ENCODE measurements at regions not wholly inside any gene's neighbourhood (a gene's known extent, or its start where the extent isn't known, plus 50 kb on each side); places are given as distances from the start of the nearest gene placed in this dataset.

DNA sequence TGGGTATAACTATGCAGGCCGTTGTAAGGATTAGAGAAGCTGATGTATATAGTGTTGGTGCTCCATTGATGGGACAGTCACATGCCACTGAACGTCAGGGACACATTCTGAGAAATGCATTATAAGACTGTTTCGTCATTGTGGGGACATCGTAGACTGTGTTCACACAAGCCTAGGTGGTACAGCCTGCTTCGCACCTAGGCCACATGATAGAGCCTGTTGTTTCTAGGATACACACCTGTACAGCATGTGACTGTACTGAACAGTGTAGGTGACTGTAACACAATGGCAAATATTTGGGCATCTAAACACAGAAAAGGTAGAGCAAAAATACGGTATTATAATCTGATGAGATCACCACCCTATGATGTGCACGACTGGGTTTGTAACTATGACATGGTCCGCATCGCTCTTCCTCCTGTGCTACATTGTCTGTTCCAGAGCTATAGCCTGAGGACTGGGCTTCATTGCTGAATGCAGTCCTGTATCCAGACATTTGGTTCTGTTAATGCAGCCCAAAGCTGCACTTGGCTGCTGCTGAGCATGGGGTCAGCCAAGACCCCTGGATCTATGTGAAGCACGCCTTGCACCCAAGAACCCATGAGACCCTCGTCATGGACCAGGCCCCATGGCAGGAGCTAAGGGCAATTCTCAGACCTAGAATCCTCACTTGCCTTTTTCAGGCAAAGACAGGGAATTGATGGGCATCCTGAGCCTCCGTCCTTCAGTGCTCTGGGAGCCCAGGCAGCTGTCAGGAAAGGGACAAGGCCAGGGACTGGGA is 51.1 kb upstream of the THY1 start:
- DNase-seq = no peak

DNA sequence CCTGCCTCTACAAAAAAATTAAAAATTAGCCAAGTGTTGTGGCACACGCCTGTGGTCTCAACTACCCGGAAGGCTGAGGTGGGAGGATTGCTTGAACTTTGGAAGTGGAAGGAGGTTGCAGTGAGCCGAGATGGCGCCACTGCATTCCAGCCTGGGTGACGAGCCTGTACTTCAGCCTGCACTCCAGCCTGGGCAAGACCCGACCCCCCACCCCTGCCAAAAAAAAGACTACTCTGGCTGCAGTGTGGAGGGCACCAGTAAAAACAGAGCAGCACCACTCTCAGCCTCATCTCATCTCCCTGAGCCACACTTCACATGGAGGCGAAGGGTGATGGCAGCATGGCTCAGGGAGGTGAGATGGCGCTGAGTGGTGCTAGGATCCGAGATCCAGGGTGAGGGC is 50.3 kb upstream of the THY1 start:
- DNase-seq = no peak

DNA sequence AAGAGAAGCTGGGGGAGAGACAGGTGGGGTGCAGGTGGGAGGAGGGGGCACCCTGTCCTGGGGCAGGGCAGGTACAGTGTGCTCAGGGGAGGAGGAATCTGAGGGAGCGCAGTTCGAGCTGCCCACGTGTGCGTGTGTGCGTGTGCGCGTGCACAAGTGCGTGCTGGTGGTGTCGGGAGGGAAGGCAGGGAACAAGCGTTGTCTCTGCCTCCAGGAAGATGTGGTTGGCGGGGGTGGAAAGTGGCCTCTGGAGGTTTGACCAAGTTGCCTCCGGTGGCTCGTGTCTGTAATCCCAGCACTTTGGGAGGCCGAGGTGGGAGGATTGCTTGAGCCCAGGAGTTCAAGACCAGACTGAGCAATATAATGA is 49.9 kb upstream of the THY1 start:
- DNase-seq = no peak

All from hippocampal formation (tissue), 2 donors.